A549 (cell line): ENCODE measurements at regions not wholly inside any gene's neighbourhood (a gene's known extent, or its start where the extent isn't known, plus 50 kb on each side); places are given as distances from the start of the nearest gene placed in this dataset.

ENCODE experiments used
- ATAC-seq, 2 experiments: fragments of 200-7000 bp in 1 of 2; fragments of >200 bp in 1 of 2; cut with Nextera tagmentation in 1 of 2; cut with Tn5 transposase in 1 of 2; 3 replicates each; pipeline versions ENCODE4 v1.8.0 to v1.9.1; 2018 to 2020; ENCODE audit warnings: mild to moderate bottlenecking in 1 of 2, moderate library complexity in 1 of 2
- CTCF ChIA-PET: fragments of 300-600 bp; sonication (Branson Sonifier 250); formaldehyde crosslinking; extraction: SDS; loops from one replicate; lab custom pipeline; 2021; ENCODE audit warnings: antibody characterized with exemption, inconsistent platforms; lab: Yijun Ruan, JAX
- POLR2A ChIA-PET: fragments of 350-600 bp; formaldehyde crosslinking; extraction: SDS; loops from one replicate; lab custom pipeline; 2021; ENCODE audit warnings: antibody characterized with exemption, inconsistent platforms; lab: Yijun Ruan, JAX
- DNase-seq, 2 experiments: peaks; one replicate each; pipeline versions ENCODE4 v3.0.0 to v3.0.0-alpha.2; 2011 to 2016; ENCODE audit warnings: low read depth in 1 of 2, low spot score in 1 of 2
- FAIRE-seq: peaks from 2 replicates; lab custom pipeline; 2011; peaks lifted over from hg19 to GRCh38; lab: Jason Lieb, UNC
- H3K27ac ChIP-seq, 2 experiments: fragments of >200 bp; sonication (Bioruptor Twin); formaldehyde crosslinking; 3 replicates each; pipeline ENCODE4 v1.5.1; 2016 to 2017
- H3K4me1 ChIP-seq: fragments of >200 bp; sonication (Bioruptor Twin); formaldehyde crosslinking; 3 replicates; pipeline ENCODE4 v1.6.1; 2016
- H3K4me2 ChIP-seq: fragments of >200 bp; sonication (Bioruptor Twin); formaldehyde crosslinking; 3 replicates; pipeline ENCODE4 v1.6.1; 2016
- H3K4me3 ChIP-seq: fragments of >200 bp; sonication (Bioruptor Twin); formaldehyde crosslinking; 3 replicates; pipeline ENCODE4 v1.5.1; 2016
- H3K9me3 ChIP-seq: fragments of >200 bp; sonication (Bioruptor Twin); formaldehyde crosslinking; 3 replicates; pipeline ENCODE4 v1.6.1; 2016
- ATOH8 ChIP-seq: fragments of 250-450 bp; sonication (Bioruptor Pico); IDR thresholded peaks from 2 replicates; pipeline ENCODE4 v1.5.0; 2020; ENCODE audit warnings: low read depth, mild to moderate bottlenecking, moderate library complexity
- BHLHE40 ChIP-seq: IDR thresholded peaks from 2 replicates; pipeline ENCODE4 v1.6.1; 2012; ENCODE audit warnings: low read depth, low read length, inconsistent platforms
- CBX2 ChIP-seq: fragments of 200-600 bp; sonication (generic); IDR thresholded peaks from 2 replicates; pipeline ENCODE4 v1.6.1; 2016; ENCODE audit warnings: low read depth, mild to moderate bottlenecking, borderline replicate concordance
- CHD2 ChIP-seq: fragments of 150-350 bp; IDR thresholded peaks from 2 replicates; pipeline ENCODE4 v1.6.1; 2014; ENCODE audit warnings: low read length; ENCODE audit not compliant: partially characterized antibody
- CHD4 ChIP-seq: fragments of 200-600 bp; sonication (generic); IDR thresholded peaks from 2 replicates; pipeline ENCODE4 v1.6.1; 2016; ENCODE audit warnings: antibody characterized with exemption, mild to moderate bottlenecking, borderline replicate concordance
- CTCF ChIP-seq: fragments of >200 bp; sonication (Bioruptor Twin); formaldehyde crosslinking; IDR thresholded peaks from 3 replicates; pipeline ENCODE4 v1.5.1; 2016
- EHMT2 ChIP-seq: fragments of 200-600 bp; sonication (generic); IDR thresholded peaks from 2 replicates; pipeline ENCODE4 v1.6.1; 2016; ENCODE audit warnings: antibody characterized with exemption, low read depth, mild to moderate bottlenecking, moderate library complexity
- EP300 ChIP-seq, 2 experiments: fragments of >200 bp; sonication (Bioruptor Twin); formaldehyde crosslinking; IDR thresholded peaks; 2 replicates in 1 of 2; 3 replicates in 1 of 2; pipeline ENCODE4 v1.6.1; 2016 to 2017
- ESRRA ChIP-seq: fragments of 150-350 bp; IDR thresholded peaks from 2 replicates; pipeline ENCODE4 v1.6.1; 2014; ENCODE audit warnings: mild to moderate bottlenecking, low read length, borderline replicate concordance
- FOSB ChIP-seq: fragments of 250-450 bp; sonication (Bioruptor Pico); IDR thresholded peaks from 2 replicates; pipeline ENCODE4 v1.5.0; 2020; ENCODE audit warnings: mild to moderate bottlenecking, moderate library complexity
- HDAC2 ChIP-seq: fragments of 200-600 bp; sonication (generic); IDR thresholded peaks from 2 replicates; pipeline ENCODE4 v1.6.1; 2016
- HOXB13 ChIP-seq: fragments of 250-450 bp; sonication (Bioruptor Pico); IDR thresholded peaks from 2 replicates; pipeline ENCODE4 v1.5.0; 2020; ENCODE audit warnings: low read depth, mild to moderate bottlenecking, moderate library complexity
- JUN ChIP-seq, 2 experiments: fragments of >200 bp; sonication (Bioruptor Twin); formaldehyde crosslinking; IDR thresholded peaks; 2 replicates in 1 of 2; 3 replicates in 1 of 2; pipeline ENCODE4 v1.6.1; 2016 to 2017
- JUNB ChIP-seq: fragments of >200 bp; sonication (Bioruptor Twin); formaldehyde crosslinking; IDR thresholded peaks from 2 replicates; pipeline ENCODE4 v1.6.1; 2016
- KDM1A ChIP-seq: fragments of 200-600 bp; sonication (generic); IDR thresholded peaks from 2 replicates; pipeline ENCODE4 v1.6.1; 2016; ENCODE audit warnings: low read depth, mild to moderate bottlenecking
- MAX ChIP-seq: IDR thresholded peaks from 2 replicates; pipeline ENCODE4 v1.6.1; 2012
- MAZ ChIP-seq: fragments of 150-350 bp; IDR thresholded peaks from 2 replicates; pipeline ENCODE4 v1.6.1; 2014; ENCODE audit warnings: antibody characterized with exemption, low read depth, low read length, borderline replicate concordance
- NFE2L2 ChIP-seq: fragments of 150-350 bp; conservative IDR thresholded peaks from 2 replicates; pipeline ENCODE4 v1.6.1; 2014; ENCODE audit warnings: low read length
- NPAS2 ChIP-seq: fragments of 250-450 bp; sonication (Bioruptor Pico); IDR thresholded peaks from 2 replicates; pipeline ENCODE4 v1.8.0; 2022; ENCODE audit warnings: mild to moderate bottlenecking, moderate library complexity, borderline replicate concordance
- PHF8 ChIP-seq: fragments of 200-600 bp; sonication (generic); IDR thresholded peaks from 2 replicates; pipeline ENCODE4 v1.6.1; 2016; ENCODE audit warnings: low read depth, mild to moderate bottlenecking, antibody characterized with exemption, moderate library complexity, borderline replicate concordance
- POLR2A ChIP-seq: IDR thresholded peaks from 2 replicates; pipeline ENCODE4 v1.6.1; 2012; ENCODE audit warnings: mild to moderate bottlenecking, low read length
- RAD21 ChIP-seq, 2 experiments: fragments of >200 bp in 1 of 2; sonication (Bioruptor Twin) in 1 of 2; formaldehyde crosslinking in 1 of 2; IDR thresholded peaks in 1 of 2; conservative IDR thresholded peaks in 1 of 2; 2 replicates in 1 of 2; 3 replicates in 1 of 2; pipeline ENCODE4 v1.6.1; 2012 to 2018; ENCODE audit warnings: inconsistent platforms in 1 of 2
- RCOR1 ChIP-seq: fragments of 150-350 bp; IDR thresholded peaks from 2 replicates; pipeline ENCODE4 v1.6.1; 2014; ENCODE audit warnings: antibody characterized with exemption, low read length, low read depth
- RFX5 ChIP-seq: fragments of 450-650 bp; IDR thresholded peaks from 2 replicates; pipeline ENCODE4 v1.7.1; 2014; ENCODE audit warnings: antibody characterized with exemption, mild to moderate bottlenecking, moderate library complexity
- RNF2 ChIP-seq: fragments of 200-600 bp; sonication (generic); IDR thresholded peaks from 2 replicates; pipeline ENCODE4 v1.6.1; 2016; ENCODE audit warnings: low read depth, mild to moderate bottlenecking, antibody characterized with exemption, moderate library complexity, borderline replicate concordance
- ZC3H11A ChIP-seq: fragments of 450-650 bp; IDR thresholded peaks from 2 replicates; pipeline ENCODE4 v1.6.1; 2014; ENCODE audit warnings: antibody characterized with exemption, mild to moderate bottlenecking
- ZNF302 ChIP-seq: fragments of 250-450 bp; sonication (Bioruptor Pico); IDR thresholded peaks from 2 replicates; pipeline ENCODE4 v1.9.0; 2021; ENCODE audit warnings: inconsistent platforms, mild to moderate bottlenecking, moderate library complexity
- ZSCAN20 ChIP-seq: fragments of 250-450 bp; sonication (Bioruptor Pico); IDR thresholded peaks from 2 replicates; pipeline ENCODE4 v1.8.0; 2022; ENCODE audit warnings: mild to moderate bottlenecking, moderate library complexity
- WGBS: methylation state at CpG from one replicate; pipeline ENCODE4 v1.1.6; 2017; ENCODE audit errors: missing lambda C conversion rate; 5-methylcytosine and 5-hydroxymethylcytosine counted together

- ChIA-PET POLR2A (no interaction called here), CTCF (no interaction called here)
- no peak overlapping the region for H3K27ac ChIP-seq
- ATAC-seq (no peak), DNase-seq (no peak), FAIRE-seq (no peak)
- TF ChIP-seq ESRRA (no peak), ATOH8 (CRISPR knock-in tag) (no peak), RAD21 (conservative IDR thresholded peaks at IDR 0.05 in 1 of 2, IDR thresholded peaks at IDR 0.05 in 1 of 2) (no peak), KDM1A (no peak), HOXB13 (CRISPR knock-in tag) (no peak), FOSB (CRISPR knock-in tag) (no peak), POLR2A (no peak), BHLHE40 (no peak), HDAC2 (no peak), CHD4 (no peak), EHMT2 (no peak), RNF2 (no peak), RFX5 (no peak), NPAS2 (CRISPR knock-in tag) (no peak), ZNF302 (no peak), RCOR1 (no peak), JUNB (no peak), PHF8 (no peak), MAX (no peak), JUN (IDR thresholded peaks at IDR 0.05) (no peak)
- WGBS = 7% methylated on average over 3 of the region's 3 CpGs
- H3K4me1 ChIP-seq = no peaks in the 10 kb centered on the region
- no peak overlapping the region for H3K4me3 ChIP-seq
- no peaks in the 10 kb centered on the region for H3K9me3 ChIP-seq
- H3K4me2 ChIP-seq = no peak overlapping the region
Observed at GRCh38 chr6:98358173-98358572, 476.2 kb upstream of the POU3F2 start.

GRCh38 chr6:98366371-98366770 lies 468.0 kb upstream of the POU3F2 start:
- DNase-seq (no peak), FAIRE-seq (no peak), ATAC-seq (no peak)
- TF ChIP-seq CTCF (no peak), POLR2A (no peak), NFE2L2 (no peak), ZC3H11A (no peak), ZNF302 (no peak), RFX5 (no peak), EHMT2 (no peak), EP300 (IDR thresholded peaks at IDR 0.05) (no peak), ZSCAN20 (no peak), MAZ (no peak), KDM1A (no peak), JUNB (no peak), ATOH8 (CRISPR knock-in tag) (no peak), CBX2 (no peak), CHD2 (no peak)
- ChIA-PET POLR2A (no interaction called here), CTCF (no interaction called here)
- H3K9me3 ChIP-seq = no peaks in the 10 kb centered on the region
- H3K4me3 ChIP-seq = no peak overlapping the region
- H3K4me1 ChIP-seq = no peaks in the 10 kb centered on the region
- no peak overlapping the region for H3K4me2 ChIP-seq
- H3K27ac ChIP-seq = no peak overlapping the region
- 15% methylated on average over 6 of the region's 6 CpGs for WGBS
